ENCODE measurements at regions not wholly inside any gene's neighbourhood (a gene's known extent, or its start where the extent isn't known, plus 50 kb on each side); places are given as distances from the start of the nearest gene placed in this dataset.

DNA sequence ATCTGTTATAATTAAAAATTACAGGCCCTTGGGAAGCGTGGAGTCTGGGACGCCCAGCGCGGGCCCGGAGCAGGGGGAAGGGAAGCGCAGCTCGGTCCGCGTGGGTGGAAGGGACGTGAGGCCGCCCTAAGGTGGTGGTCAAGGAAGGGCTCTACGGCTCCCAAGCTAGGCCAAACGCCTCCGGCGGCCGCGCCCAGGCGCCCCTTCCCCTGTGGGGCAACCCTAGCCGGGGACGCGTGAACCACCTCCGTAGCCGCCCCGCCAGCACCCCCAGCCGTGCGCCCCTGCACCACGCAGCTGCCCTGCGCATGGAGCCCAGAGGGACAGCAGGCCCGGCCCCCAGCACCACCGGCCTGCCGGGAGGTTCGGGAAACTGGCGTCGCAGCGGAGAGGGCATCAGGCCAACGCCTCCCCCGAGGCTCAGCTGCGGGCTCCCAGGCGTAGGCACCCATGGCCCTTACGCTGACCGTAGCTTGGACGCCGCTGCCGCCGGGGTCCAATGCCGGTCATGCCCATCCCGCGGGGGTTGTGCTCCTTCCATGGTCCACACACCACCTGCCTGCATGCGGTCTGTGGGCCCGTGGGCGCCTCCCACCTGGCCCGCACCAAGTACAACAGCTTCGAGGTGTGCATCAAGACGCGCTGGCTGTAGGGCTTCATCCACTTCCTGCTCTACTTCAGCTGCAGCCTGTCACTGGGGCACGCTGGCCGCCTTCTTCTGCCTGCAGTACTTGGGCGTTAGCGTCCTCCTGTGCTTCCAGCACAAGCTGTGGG is 166.7 kb downstream of the SEPTIN7 start:
- Mint-ChIP-seq H3K4me3 (ENCODE audit: low read depth) (no peak overlapping the region), H3K4me1 (ENCODE audit: low read depth) (no peaks in the 10 kb centered on the region), H3K27ac (no peak overlapping the region), H3K36me3 (ENCODE audit: insufficient read depth) (no peaks in the 10 kb centered on the region), H3K9me3 (ENCODE audit: low read depth) (no peaks in the 10 kb centered on the region), H3K27me3 (no peaks in the 10 kb centered on the region)
- TF ChIP-seq, protein P1, sequence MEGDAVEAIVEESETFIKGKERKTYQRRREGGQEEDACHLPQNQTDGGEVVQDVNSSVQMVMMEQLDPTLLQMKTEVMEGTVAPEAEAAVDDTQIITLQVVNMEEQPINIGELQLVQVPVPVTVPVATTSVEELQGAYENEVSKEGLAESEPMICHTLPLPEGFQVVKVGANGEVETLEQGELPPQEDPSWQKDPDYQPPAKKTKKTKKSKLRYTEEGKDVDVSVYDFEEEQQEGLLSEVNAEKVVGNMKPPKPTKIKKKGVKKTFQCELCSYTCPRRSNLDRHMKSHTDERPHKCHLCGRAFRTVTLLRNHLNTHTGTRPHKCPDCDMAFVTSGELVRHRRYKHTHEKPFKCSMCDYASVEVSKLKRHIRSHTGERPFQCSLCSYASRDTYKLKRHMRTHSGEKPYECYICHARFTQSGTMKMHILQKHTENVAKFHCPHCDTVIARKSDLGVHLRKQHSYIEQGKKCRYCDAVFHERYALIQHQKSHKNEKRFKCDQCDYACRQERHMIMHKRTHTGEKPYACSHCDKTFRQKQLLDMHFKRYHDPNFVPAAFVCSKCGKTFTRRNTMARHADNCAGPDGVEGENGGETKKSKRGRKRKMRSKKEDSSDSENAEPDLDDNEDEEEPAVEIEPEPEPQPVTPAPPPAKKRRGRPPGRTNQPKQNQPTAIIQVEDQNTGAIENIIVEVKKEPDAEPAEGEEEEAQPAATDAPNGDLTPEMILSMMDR (IDR thresholded peaks at IDR 0.05; ENCODE audit: unreplicated experiment) = no peak
- no peak for DNase-seq (ENCODE audit: low spot score, unreplicated experiment)

DNA sequence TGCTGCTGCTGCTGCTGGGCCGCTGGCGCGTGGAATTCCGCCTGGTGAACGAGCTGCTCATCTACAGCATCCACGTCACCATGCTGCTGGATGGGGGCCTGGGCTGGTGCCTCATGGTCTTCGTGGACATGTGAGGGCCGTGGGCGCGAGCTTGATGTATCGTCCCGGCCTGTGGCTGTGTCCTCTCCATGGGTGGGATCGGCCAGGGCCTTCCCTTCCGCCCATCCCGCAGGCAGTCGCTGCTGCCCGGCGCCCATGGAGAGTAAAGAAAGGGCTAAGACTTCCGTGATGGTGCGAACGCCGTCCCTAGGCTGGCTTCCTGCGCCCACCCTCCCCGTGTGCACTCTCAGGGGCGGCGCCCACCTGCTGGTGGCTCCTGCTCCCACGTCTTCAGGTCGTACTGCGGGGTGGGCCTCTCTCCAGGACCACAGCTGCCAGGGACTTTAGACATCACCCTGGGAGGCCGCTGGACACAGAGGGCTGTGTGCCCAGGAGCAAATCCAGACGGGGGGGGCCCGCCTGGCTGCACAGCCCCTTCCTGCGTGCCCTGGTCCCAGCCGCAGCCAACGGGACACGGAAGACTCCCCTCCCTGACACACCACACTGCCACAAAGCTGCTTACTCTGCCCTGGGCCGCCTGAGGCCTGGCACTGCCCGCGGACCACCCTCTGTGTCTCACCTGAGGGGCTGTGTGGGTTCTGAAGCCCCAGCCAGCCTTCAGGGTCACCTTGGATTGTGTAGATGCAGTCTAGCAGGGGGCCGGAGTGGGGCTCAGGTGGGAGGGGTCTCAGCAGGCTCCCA is 167.5 kb downstream of the SEPTIN7 start:
- Mint-ChIP-seq H3K9me3 (ENCODE audit: low read depth) (no peaks in the 10 kb centered on the region), H3K27me3 (no peaks in the 10 kb centered on the region), H3K4me3 (ENCODE audit: low read depth) (no peak overlapping the region), H3K27ac (no peak overlapping the region), H3K36me3 (ENCODE audit: insufficient read depth) (no peaks in the 10 kb centered on the region), H3K4me1 (ENCODE audit: low read depth) (no peaks in the 10 kb centered on the region)
- DNase-seq (ENCODE audit: low spot score, unreplicated experiment) = no peak
- TF ChIP-seq, protein P1 (IDR thresholded peaks at IDR 0.05; ENCODE audit: unreplicated experiment) = no peak

DNA sequence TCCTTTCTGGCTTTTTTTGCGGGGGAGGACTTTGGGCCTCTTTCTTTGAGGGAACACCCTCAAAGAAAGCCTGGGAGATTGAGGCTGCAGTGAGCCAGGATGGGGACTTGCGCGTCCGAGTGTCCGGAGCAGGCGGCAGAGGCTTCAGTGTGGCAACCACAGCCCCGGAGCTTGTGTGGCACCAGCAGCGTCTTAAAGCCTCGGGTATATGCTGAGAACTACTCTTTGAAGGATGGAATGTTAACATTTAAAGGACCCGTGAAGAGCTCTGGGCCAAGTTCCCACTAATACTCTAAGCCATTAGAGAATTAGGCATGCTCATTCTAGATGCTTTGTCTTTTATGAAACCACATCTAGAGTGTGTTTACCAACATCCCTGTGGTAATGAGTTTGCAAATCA is 168.2 kb downstream of the SEPTIN7 start:
- Mint-ChIP-seq H3K27me3 (no peaks in the 10 kb centered on the region), H3K4me3 (ENCODE audit: low read depth) (no peak overlapping the region), H3K36me3 (ENCODE audit: insufficient read depth) (no peaks in the 10 kb centered on the region), H3K9me3 (ENCODE audit: low read depth) (no peaks in the 10 kb centered on the region), H3K4me1 (ENCODE audit: low read depth) (no peaks in the 10 kb centered on the region), H3K27ac (no peak overlapping the region)
- TF ChIP-seq, protein P1 (IDR thresholded peaks at IDR 0.05; ENCODE audit: unreplicated experiment) = no peak
- DNase-seq (ENCODE audit: low spot score, unreplicated experiment) = no peak

DNA sequence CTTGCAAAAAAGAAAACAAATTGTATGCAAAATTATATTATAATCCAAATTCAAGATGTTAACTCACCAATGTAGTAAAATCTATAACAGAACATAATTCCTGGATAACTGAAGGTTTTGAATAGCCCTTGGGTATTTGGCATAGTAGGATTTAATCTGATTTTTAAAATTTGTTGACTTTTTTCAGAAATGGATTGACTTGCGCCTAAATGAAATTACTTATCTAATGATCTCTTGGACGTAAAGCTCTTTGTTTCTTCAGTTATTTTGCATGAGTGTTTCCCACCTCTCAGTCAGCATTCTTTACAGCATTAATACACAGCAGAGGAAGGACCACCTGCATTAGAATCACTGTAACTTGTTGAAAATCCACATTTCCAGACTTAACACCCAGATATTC is 169.6 kb downstream of the SEPTIN7 start:
- no peak for DNase-seq (ENCODE audit: low spot score, unreplicated experiment)
- Mint-ChIP-seq H3K4me1 (ENCODE audit: low read depth) (no peaks in the 10 kb centered on the region), H3K9me3 (ENCODE audit: low read depth) (no peaks in the 10 kb centered on the region), H3K4me3 (ENCODE audit: low read depth) (no peak overlapping the region), H3K27me3 (no peaks in the 10 kb centered on the region), H3K27ac (no peak overlapping the region), H3K36me3 (ENCODE audit: insufficient read depth) (no peaks in the 10 kb centered on the region)
- TF ChIP-seq, protein P1 (IDR thresholded peaks at IDR 0.05; ENCODE audit: unreplicated experiment) = no peak

DNA sequence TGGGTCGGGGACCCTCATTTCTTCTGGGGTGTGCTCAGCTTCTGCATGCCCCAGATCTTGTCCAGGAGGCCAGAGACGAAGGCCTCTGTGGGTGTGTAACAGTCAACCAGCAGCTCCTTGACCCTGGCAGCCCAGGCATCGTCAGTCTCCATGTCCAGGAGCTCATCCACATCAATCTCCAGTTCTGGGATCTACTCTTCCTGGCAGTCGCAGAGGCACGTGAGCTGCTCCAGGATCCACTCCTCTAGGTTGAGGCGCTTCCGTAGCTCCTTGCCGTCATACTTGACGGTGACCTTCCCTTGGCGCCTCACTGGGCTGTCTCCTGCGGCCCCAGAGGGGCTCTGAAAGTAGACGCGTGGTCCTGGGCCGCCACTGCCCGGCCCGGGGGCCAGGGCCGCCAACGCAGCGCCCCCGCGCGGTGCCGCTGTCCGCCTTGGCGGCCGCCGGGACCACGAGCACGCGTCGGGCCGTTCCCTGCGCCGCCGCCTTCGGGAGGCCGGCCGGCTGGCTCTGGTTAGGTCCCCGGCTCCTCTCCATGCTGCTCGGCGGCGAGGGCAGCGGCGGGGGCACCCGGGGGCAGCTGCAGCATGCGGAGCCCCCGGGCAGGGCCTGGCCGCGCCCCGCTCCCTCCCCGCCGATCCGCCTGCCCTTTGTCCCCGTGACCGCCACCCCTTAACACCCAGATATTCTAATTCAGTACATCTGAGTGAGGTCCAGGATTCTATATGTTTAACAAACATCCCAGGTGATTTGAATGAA is 170.5 kb downstream of the SEPTIN7 start:
- TF ChIP-seq, protein P1 (IDR thresholded peaks at IDR 0.05; ENCODE audit: unreplicated experiment) = no peak
- Mint-ChIP-seq H3K36me3 (ENCODE audit: insufficient read depth) (no peaks in the 10 kb centered on the region), H3K4me3 (ENCODE audit: low read depth) (no peak overlapping the region), H3K9me3 (ENCODE audit: low read depth) (no peaks in the 10 kb centered on the region), H3K27me3 (no peaks in the 10 kb centered on the region), H3K27ac (no peak overlapping the region), H3K4me1 (ENCODE audit: low read depth) (no peaks in the 10 kb centered on the region)
- no peak for DNase-seq (ENCODE audit: low spot score, unreplicated experiment)

Data from progenitor cell of endocrine pancreas (in vitro differentiated cells).